A549 (cell line): ENCODE measurements at regions not wholly inside any gene's neighbourhood (a gene's known extent, or its start where the extent isn't known, plus 50 kb on each side); places are given as distances from the start of the nearest gene placed in this dataset.

Experiments
- ATAC-seq, 2 experiments: fragments of 200-7000 bp in 1 of 2; fragments of >200 bp in 1 of 2; cut with Nextera tagmentation in 1 of 2; cut with Tn5 transposase in 1 of 2; 3 replicates each; pipeline versions ENCODE4 v1.8.0 to v1.9.1; 2018 to 2020; ENCODE audit warnings: mild to moderate bottlenecking in 1 of 2, moderate library complexity in 1 of 2
- CTCF ChIA-PET: fragments of 300-600 bp; sonication (Branson Sonifier 250); formaldehyde crosslinking; extraction: SDS; loops from one replicate; lab custom pipeline; 2021; ENCODE audit warnings: antibody characterized with exemption, inconsistent platforms; lab: Yijun Ruan, JAX
- POLR2A ChIA-PET: fragments of 350-600 bp; formaldehyde crosslinking; extraction: SDS; loops from one replicate; lab custom pipeline; 2021; ENCODE audit warnings: antibody characterized with exemption, inconsistent platforms; lab: Yijun Ruan, JAX
- DNase-seq, 2 experiments: peaks; one replicate each; pipeline versions ENCODE4 v3.0.0 to v3.0.0-alpha.2; 2011 to 2016; ENCODE audit warnings: low read depth in 1 of 2, low spot score in 1 of 2
- FAIRE-seq: peaks from 2 replicates; lab custom pipeline; 2011; peaks lifted over from hg19 to GRCh38; lab: Jason Lieb, UNC
- H3K27ac ChIP-seq, 2 experiments: fragments of >200 bp; sonication (Bioruptor Twin); formaldehyde crosslinking; 3 replicates each; pipeline ENCODE4 v1.5.1; 2016 to 2017
- H3K4me1 ChIP-seq: fragments of >200 bp; sonication (Bioruptor Twin); formaldehyde crosslinking; 3 replicates; pipeline ENCODE4 v1.6.1; 2016
- H3K4me2 ChIP-seq: fragments of >200 bp; sonication (Bioruptor Twin); formaldehyde crosslinking; 3 replicates; pipeline ENCODE4 v1.6.1; 2016
- H3K4me3 ChIP-seq: fragments of >200 bp; sonication (Bioruptor Twin); formaldehyde crosslinking; 3 replicates; pipeline ENCODE4 v1.5.1; 2016
- H3K9me3 ChIP-seq: fragments of >200 bp; sonication (Bioruptor Twin); formaldehyde crosslinking; 3 replicates; pipeline ENCODE4 v1.6.1; 2016
- BHLHE40 ChIP-seq: IDR thresholded peaks from 2 replicates; pipeline ENCODE4 v1.6.1; 2012; ENCODE audit warnings: low read depth, low read length, inconsistent platforms
- CBX8 ChIP-seq: fragments of 200-600 bp; sonication (generic); IDR thresholded peaks from 2 replicates; pipeline ENCODE4 v1.6.1; 2016
- E2F6 ChIP-seq: IDR thresholded peaks from 2 replicates; pipeline ENCODE4 v1.6.1; 2012; ENCODE audit warnings: low read depth, borderline replicate concordance
- HOXB5 ChIP-seq: fragments of 250-450 bp; sonication (Bioruptor Pico); IDR thresholded peaks from 2 replicates; pipeline ENCODE4 v1.5.0; 2020; ENCODE audit warnings: mild to moderate bottlenecking, moderate library complexity
- MAFK ChIP-seq: fragments of 450-650 bp; IDR thresholded peaks from 2 replicates; pipeline ENCODE4 v1.6.1; 2014; ENCODE audit not compliant: partially characterized antibody
- MAX ChIP-seq: IDR thresholded peaks from 2 replicates; pipeline ENCODE4 v1.6.1; 2012
- RAD21 ChIP-seq, 2 experiments: fragments of >200 bp in 1 of 2; sonication (Bioruptor Twin) in 1 of 2; formaldehyde crosslinking in 1 of 2; IDR thresholded peaks in 1 of 2; conservative IDR thresholded peaks in 1 of 2; 2 replicates in 1 of 2; 3 replicates in 1 of 2; pipeline ENCODE4 v1.6.1; 2012 to 2018; ENCODE audit warnings: inconsistent platforms in 1 of 2
- RARB ChIP-seq: fragments of 250-450 bp; sonication (Bioruptor Pico); IDR thresholded peaks from 2 replicates; pipeline ENCODE4 v1.8.0; 2021; ENCODE audit warnings: mild to moderate bottlenecking, moderate library complexity
- RFX5 ChIP-seq: fragments of 450-650 bp; IDR thresholded peaks from 2 replicates; pipeline ENCODE4 v1.7.1; 2014; ENCODE audit warnings: antibody characterized with exemption, mild to moderate bottlenecking, moderate library complexity
- SMC3 ChIP-seq: fragments of >200 bp; sonication (Bioruptor Twin); formaldehyde crosslinking; IDR thresholded peaks from 3 replicates; pipeline ENCODE4 v1.6.1; 2018; ENCODE audit warnings: inconsistent platforms
- SREBF2 ChIP-seq: fragments of 450-650 bp; IDR thresholded peaks from 2 replicates; pipeline ENCODE4 v1.6.1; 2014; ENCODE audit warnings: mild to moderate bottlenecking, moderate library complexity
- ZFP36 ChIP-seq: fragments of 450-650 bp; IDR thresholded peaks from 2 replicates; pipeline ENCODE4 v1.6.1; 2014; ENCODE audit warnings: borderline replicate concordance; ENCODE audit not compliant: partially characterized antibody
- ZNF302 ChIP-seq: fragments of 250-450 bp; sonication (Bioruptor Pico); IDR thresholded peaks from 2 replicates; pipeline ENCODE4 v1.9.0; 2021; ENCODE audit warnings: inconsistent platforms, mild to moderate bottlenecking, moderate library complexity
- WGBS: methylation state at CpG from one replicate; pipeline ENCODE4 v1.1.6; 2017; ENCODE audit errors: missing lambda C conversion rate; 5-methylcytosine and 5-hydroxymethylcytosine counted together
- TF ChIP-seq, protein P1 (sequence below): IDR thresholded peaks from 2 replicates; pipeline ENCODE4 v1.6.1; 2012
- TF ChIP-seq, protein P2 (sequence below): fragments of 150-350 bp; IDR thresholded peaks from 2 replicates; pipeline ENCODE4 v1.6.1; 2014; ENCODE audit warnings: low read depth, mild to moderate bottlenecking, low read length

DNA sequence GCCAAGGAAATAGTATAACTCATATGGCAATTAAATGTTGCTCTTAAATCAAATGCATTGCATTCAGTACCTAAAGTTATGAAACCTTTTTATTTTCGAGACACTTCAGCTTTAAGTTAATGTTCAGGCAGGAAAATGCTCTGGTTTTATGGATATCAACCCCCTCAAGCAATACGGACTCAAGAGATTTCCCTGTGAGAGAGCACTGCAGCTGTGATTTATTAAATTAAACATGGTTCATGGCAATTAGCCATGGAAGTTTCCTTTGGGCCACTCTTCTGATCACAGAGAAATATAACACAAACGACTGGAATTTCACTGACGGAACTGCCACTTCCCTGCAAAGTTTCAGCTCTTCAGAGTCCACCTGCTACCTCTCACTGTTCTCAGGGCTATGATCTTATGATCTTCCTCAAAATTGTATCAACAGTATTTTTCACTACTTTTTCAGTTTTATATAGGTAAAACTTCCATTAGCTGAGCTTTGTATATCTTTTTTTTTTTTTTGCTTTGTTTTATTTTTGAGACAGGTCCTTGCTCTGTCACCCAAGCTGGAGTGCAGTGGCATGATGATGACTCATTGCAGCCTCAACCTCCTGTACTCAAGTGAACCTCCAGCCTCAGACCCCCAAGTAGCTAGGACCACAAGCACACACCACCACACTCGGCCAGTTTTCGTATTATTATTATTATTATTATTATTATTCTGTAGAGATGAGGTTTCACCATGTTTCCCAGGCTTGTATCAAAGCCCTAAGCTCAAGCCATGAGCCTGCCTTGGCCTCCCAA is 923.1 kb upstream of the TMPRSS15 start:
- H3K4me3 ChIP-seq, result no peak overlapping the region
- no peaks in the 10 kb centered on the region for H3K4me1 ChIP-seq
- H3K27ac ChIP-seq, result no peak overlapping the region
- FAIRE-seq (no peak), ATAC-seq (no peak), DNase-seq (no peak)
- no peak overlapping the region for H3K4me2 ChIP-seq
- POLR2A ChIA-PET, result no interaction called here
- no peaks in the 10 kb centered on the region for H3K9me3 ChIP-seq
- CTCF ChIA-PET, result no interaction called here
- 26% methylated on average over 6 of the region's 6 CpGs for WGBS
- TF ChIP-seq, protein P1, sequence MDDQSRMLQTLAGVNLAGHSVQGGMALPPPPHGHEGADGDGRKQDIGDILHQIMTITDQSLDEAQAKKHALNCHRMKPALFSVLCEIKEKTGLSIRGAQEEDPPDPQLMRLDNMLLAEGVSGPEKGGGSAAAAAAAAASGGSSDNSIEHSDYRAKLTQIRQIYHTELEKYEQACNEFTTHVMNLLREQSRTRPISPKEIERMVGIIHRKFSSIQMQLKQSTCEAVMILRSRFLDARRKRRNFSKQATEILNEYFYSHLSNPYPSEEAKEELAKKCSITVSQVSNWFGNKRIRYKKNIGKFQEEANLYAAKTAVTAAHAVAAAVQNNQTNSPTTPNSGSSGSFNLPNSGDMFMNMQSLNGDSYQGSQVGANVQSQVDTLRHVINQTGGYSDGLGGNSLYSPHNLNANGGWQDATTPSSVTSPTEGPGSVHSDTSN, result no peak

DNA sequence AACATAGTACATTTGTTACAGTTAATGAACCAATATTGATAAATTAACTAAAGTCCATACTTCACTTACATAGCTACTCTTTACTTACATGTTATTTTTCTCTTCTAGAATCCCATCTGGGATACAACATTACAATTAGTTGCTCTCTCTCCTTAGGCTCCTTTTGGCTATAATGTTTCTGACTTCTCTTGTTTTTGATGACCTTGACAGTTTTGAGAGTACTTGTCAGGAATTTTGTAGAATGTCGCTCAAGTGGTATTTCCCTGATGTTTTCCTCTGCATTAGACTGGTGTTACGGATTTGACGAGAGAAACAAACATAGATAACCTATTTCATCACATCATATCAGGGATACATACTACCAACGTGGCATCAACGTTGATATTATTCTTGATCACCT is 925.4 kb upstream of the TMPRSS15 start:
- no peak overlapping the region for H3K4me3 ChIP-seq
- 7% methylated on average over 5 of the region's 5 CpGs for WGBS
- H3K27ac ChIP-seq, result no peak overlapping the region
- no peaks in the 10 kb centered on the region for H3K9me3 ChIP-seq
- CTCF ChIA-PET, result no interaction called here
- FAIRE-seq, result no peak
- no peak overlapping the region for H3K4me2 ChIP-seq
- POLR2A ChIA-PET, result no interaction called here
- no peak for DNase-seq
- TF ChIP-seq RARB (CRISPR knock-in tag) (no peak), MAFK (peak; percentile 46)
- H3K4me1 ChIP-seq, result no peaks in the 10 kb centered on the region
- ATAC-seq, result no peak

- 7% methylated on average over 2 of the region's 2 CpGs for WGBS
- Histone ChIP-seq H3K9me3 (no peaks in the 10 kb centered on the region), H3K4me3 (no peak overlapping the region), H3K27ac (no peak overlapping the region), H3K4me2 (no peak overlapping the region), H3K4me1 (no peaks in the 10 kb centered on the region)
- ATAC-seq, result no peak
- no peak for FAIRE-seq
- no peak for TF ChIP-seq SREBF2
- POLR2A ChIA-PET, result no interaction called here
- DNase-seq, result no peak
- CTCF ChIA-PET, result no interaction called here
Measured at GRCh38 chr21:19340303-19340702, 936.7 kb upstream of the TMPRSS15 start.

DNA sequence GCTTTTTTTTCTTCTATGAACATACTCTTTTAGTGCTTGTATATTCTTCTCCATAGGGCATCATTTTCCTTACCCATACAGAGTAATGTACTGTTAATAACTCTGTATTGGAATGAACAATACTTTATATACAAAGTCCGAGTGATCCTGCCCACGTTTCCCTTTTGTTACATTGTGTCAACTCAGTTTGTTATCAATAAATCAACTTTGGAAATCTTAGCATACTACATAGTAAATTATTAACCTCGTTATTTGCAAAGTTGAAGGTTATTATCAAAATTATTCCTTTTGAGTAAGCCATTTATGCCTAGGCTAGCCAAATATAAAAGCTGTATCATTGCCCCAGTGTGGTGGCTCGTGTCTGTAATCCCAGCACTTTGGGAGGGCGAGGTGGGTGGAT is 937.4 kb upstream of the TMPRSS15 start:
- Histone ChIP-seq H3K9me3 (no peaks in the 10 kb centered on the region), H3K27ac (no peak overlapping the region), H3K4me1 (no peaks in the 10 kb centered on the region), H3K4me3 (no peak overlapping the region), H3K4me2 (no peak overlapping the region)
- DNase-seq, result no peak
- no peak for FAIRE-seq
- ATAC-seq, result no peak
- 3% methylated on average over 3 of the region's 5 CpGs for WGBS
- TF ChIP-seq CBX8 (no peak), HOXB5 (no peak), MAX (no peak), ZNF302 (CRISPR knock-in tag) (no peak), RAD21 (conservative IDR thresholded peaks at IDR 0.05 in 1 of 2, IDR thresholded peaks at IDR 0.05 in 1 of 2) (no peak), RFX5 (no peak), BHLHE40 (no peak), ZFP36 (no peak), E2F6 (no peak), SMC3 (no peak)
- TF ChIP-seq, protein P2, sequence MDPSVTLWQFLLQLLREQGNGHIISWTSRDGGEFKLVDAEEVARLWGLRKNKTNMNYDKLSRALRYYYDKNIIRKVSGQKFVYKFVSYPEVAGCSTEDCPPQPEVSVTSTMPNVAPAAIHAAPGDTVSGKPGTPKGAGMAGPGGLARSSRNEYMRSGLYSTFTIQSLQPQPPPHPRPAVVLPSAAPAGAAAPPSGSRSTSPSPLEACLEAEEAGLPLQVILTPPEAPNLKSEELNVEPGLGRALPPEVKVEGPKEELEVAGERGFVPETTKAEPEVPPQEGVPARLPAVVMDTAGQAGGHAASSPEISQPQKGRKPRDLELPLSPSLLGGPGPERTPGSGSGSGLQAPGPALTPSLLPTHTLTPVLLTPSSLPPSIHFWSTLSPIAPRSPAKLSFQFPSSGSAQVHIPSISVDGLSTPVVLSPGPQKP, result no peak
- ChIA-PET CTCF (no interaction called here), POLR2A (no interaction called here)
